Spleen (tissue), 11 donors: ENCODE measurements at regions not wholly inside any gene's neighbourhood (a gene's known extent, or its start where the extent isn't known, plus 50 kb on each side); places are given as distances from the start of the nearest gene placed in this dataset.

Source experiments
- DNase-seq: peaks from one replicate; pipeline ENCODE4 v3.0.0-alpha.2; 2020
- H3K27ac ChIP-seq, 8 donors: fragments of 200-600 bp; sonication (generic) in 7 of 8; 1 replicate in 4 of 8; 2 replicates in 4 of 8; pipeline versions ENCODE4 v1.5.0 to v1.8.0; 2016 to 2021; ENCODE audit warnings: inconsistent platforms in 4 of 8, mild to moderate bottlenecking in 4 of 8, moderate library complexity in 1 of 8
- H3K27me3 ChIP-seq, 7 donors: fragments of 200-600 bp; sonication (generic) in 6 of 7; replicated peaks in 1 of 7; 1 replicate in 4 of 7; 2 replicates in 3 of 7; pipeline versions ENCODE4 v1.5.0 to v1.8.0; 2016 to 2021; ENCODE audit warnings: inconsistent platforms in 3 of 7, mild to moderate bottlenecking in 1 of 7
- H3K36me3 ChIP-seq, 6 donors: fragments of 200-600 bp; sonication (generic) in 5 of 6; 1 replicate in 4 of 6; 2 replicates in 2 of 6; pipeline versions ENCODE4 v1.5.0 to v1.8.0; 2016 to 2021; ENCODE audit warnings: inconsistent platforms in 2 of 6
- H3K4me1 ChIP-seq, 6 donors: fragments of 200-600 bp; sonication (generic) in 5 of 6; 1 replicate in 3 of 6; 2 replicates in 3 of 6; pipeline versions ENCODE4 v1.5.0 to v1.8.0; 2016 to 2021; ENCODE audit warnings: inconsistent platforms in 3 of 6
- H3K4me3 ChIP-seq, 8 donors: fragments of 200-600 bp; sonication (generic) in 7 of 8; 1 replicate in 4 of 8; 2 replicates in 4 of 8; pipeline versions ENCODE4 v1.5.0 to v1.8.0; 2016 to 2021; ENCODE audit warnings: inconsistent platforms in 4 of 8, mild to moderate bottlenecking in 4 of 8, moderate library complexity in 2 of 8
- H3K9me3 ChIP-seq, 8 donors: fragments of 200-600 bp; sonication (generic) in 7 of 8; 1 replicate in 4 of 8; 2 replicates in 4 of 8; pipeline versions ENCODE4 v1.5.0 to v1.8.0; 2016 to 2021; ENCODE audit warnings: inconsistent platforms in 4 of 8
- POLR2A ChIP-seq, 3 donors: fragments of 450-650 bp; IDR thresholded peaks; one replicate each; pipeline ENCODE4 v1.5.1; 2017; ENCODE audit warnings: antibody characterized with exemption in 3 of 3, mild to moderate bottlenecking in 1 of 3
- POLR2AphosphoS5 ChIP-seq, 3 donors: sonication (generic); formaldehyde crosslinking; IDR thresholded peaks; one replicate each; pipeline ENCODE4 v1.5.1; 2017; ENCODE audit warnings: antibody characterized with exemption in 3 of 3
- WGBS, 5 donors: extraction: QIAGEN DNeasy Blood & Tissue Kit in 3 of 5; methylation state at CpG; one replicate each; pipeline versions ENCODE4 v1.1.5 to v1.1.7; 2013 to 2018; 5-methylcytosine and 5-hydroxymethylcytosine counted together
- intact Hi-C: fragments of 100-400 bp; cut with DNase I; formaldehyde crosslinking; loops from one replicate; pipeline ENCODE4 v1.15.0; 2023; ENCODE audit warnings: low total_unique reads
- TF ChIP-seq, protein P1 (sequence below), 11 experiments: fragments of 200-600 bp in 7 of 11; fragments of 450-650 bp in 4 of 11; sonication (generic) in 4 of 11; IDR thresholded peaks in 8 of 11; conservative IDR thresholded peaks in 3 of 11; 1 replicate in 7 of 11; 2 replicates in 4 of 11; pipeline versions ENCODE4 v1.4.0 to v1.8.0; 2016 to 2021; ENCODE audit warnings: antibody characterized with exemption in 11 of 11, inconsistent platforms in 4 of 11, mild to moderate bottlenecking in 1 of 11
- donor health status: healthy with polysubstance abuse.
- donor health status: DM: no; HTN: no; CAD: no; lungs with moderate emphysema.
- donor health status: DM: no; HTN: no; CAD: no.
- donor health status: Bipolar disorder and iron deficiency.
- donor health status: healthy.
- donor health status: DM: no; HTN: no; CAD: no.
- donor health status: DM: yes; HTN: yes; CAD: no.

DNA sequence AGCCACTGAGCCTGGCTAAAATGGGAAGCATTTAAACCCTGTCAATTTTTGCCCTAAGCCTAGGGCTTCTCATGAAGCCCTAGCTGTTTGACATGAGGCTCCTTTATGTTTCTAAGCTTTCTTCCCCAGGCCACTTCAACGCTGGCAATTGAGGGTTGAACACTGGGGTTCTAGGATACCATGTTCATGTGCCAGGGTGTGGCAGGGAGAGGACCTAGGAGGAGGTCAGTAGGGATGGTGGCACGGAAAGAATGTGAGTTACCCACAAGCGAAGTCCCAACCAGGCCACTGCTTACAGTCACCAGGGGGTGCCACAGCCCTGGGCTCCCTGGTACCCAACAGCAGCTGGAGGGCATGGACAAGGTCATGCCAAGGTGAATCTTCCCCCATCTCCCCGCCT is 90.8 kb upstream of the AJAP1 start:
- intact Hi-C loops: no loop called here
- WGBS, 5 donors: 63 to 85% (median 83%) methylated on average over 4 of the region's 4 CpGs
- Histone ChIP-seq H3K4me3 (no peak overlapping the region), H3K36me3 (no peaks in the 10 kb centered on the region), H3K27me3 (peaks cover 0 to 53% (median 0%) of the 10 kb centered on the region in 7 donors), H3K27ac (no peak overlapping the region), H3K9me3 (peaks cover 0 to 6% (median 0%) of the 10 kb centered on the region in 8 donors), H3K4me1 (no peaks in the 10 kb centered on the region)
- no peak for DNase-seq
- TF ChIP-seq POLR2A (IDR thresholded peaks at IDR 0.05) (no peak), POLR2AphosphoS5 (IDR thresholded peaks at IDR 0.05) (no peak)
- TF ChIP-seq, protein P1, sequence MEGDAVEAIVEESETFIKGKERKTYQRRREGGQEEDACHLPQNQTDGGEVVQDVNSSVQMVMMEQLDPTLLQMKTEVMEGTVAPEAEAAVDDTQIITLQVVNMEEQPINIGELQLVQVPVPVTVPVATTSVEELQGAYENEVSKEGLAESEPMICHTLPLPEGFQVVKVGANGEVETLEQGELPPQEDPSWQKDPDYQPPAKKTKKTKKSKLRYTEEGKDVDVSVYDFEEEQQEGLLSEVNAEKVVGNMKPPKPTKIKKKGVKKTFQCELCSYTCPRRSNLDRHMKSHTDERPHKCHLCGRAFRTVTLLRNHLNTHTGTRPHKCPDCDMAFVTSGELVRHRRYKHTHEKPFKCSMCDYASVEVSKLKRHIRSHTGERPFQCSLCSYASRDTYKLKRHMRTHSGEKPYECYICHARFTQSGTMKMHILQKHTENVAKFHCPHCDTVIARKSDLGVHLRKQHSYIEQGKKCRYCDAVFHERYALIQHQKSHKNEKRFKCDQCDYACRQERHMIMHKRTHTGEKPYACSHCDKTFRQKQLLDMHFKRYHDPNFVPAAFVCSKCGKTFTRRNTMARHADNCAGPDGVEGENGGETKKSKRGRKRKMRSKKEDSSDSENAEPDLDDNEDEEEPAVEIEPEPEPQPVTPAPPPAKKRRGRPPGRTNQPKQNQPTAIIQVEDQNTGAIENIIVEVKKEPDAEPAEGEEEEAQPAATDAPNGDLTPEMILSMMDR (IDR thresholded peaks at IDR 0.05 in 8 of 11, conservative IDR thresholded peaks at IDR 0.05 in 3 of 11): no peak

DNA sequence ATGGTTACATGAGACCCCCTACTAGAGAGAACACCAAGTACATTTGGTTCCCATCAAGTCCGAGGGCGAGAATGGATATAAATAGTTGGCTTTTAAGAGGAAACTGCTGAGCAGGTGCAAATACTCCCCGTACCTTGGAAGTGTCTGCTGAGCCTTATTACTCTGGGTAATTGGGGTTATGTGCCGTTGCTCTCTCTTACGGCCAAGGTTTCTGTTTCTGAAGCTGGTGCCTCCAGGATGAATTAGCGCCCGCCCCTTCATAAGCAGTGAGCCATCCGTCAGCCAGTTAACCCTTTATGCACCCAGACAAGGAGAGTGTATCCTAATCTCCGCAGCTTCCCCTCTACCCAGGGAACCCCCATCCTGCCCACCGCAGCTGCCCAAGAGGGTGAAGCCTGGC is 90.4 kb upstream of the AJAP1 start:
- intact Hi-C loops: no loop called here
- no peaks in the 10 kb centered on the region for H3K4me1 ChIP-seq
- TF ChIP-seq, protein P1 (IDR thresholded peaks at IDR 0.05 in 8 of 11, conservative IDR thresholded peaks at IDR 0.05 in 3 of 11): no peak
- TF ChIP-seq POLR2A (IDR thresholded peaks at IDR 0.05) (no peak), POLR2AphosphoS5 (IDR thresholded peaks at IDR 0.05) (no peak)
- H3K36me3 ChIP-seq: no peaks in the 10 kb centered on the region
- 36 to 47% (median 41%) methylated on average over 8 to 10 of the region's 10 CpGs for WGBS, 5 donors
- peaks cover 0 to 55% (median 0%) of the 10 kb centered on the region in 7 donors for H3K27me3 ChIP-seq
- no peak for DNase-seq
- H3K9me3 ChIP-seq: peaks cover 0 to 6% (median 0%) of the 10 kb centered on the region in 8 donors
- no peak overlapping the region for H3K27ac ChIP-seq
- H3K4me3 ChIP-seq: no peak overlapping the region

DNA sequence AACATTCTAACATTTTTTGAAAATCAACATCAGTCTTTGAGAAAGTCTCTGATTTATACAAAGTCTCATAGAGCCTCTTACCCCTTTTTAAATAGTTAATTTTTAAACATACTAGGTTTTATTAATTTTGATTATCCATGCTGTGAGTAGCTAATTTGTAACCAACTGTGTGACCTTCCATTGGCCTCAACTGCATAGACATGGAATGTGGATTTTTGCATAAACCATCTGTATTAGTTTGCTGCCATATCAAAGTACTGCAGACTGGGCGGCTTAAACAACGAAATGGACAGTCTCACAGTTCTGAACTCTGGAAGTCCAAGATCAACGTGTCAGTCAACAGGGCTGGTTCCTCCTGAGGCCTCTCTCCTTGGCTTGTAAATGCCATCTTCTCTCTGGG is 89.2 kb upstream of the AJAP1 start:
- Histone ChIP-seq H3K36me3 (no peaks in the 10 kb centered on the region), H3K27me3 (peaks cover 0 to 63% (median 0%) of the 10 kb centered on the region in 7 donors), H3K27ac (no peak overlapping the region), H3K9me3 (peaks cover 0 to 6% (median 0%) of the 10 kb centered on the region in 8 donors), H3K4me1 (no peaks in the 10 kb centered on the region), H3K4me3 (no peak overlapping the region)
- DNase-seq: no peak
- intact Hi-C loops: no loop called here
- 70 to 88% (median 82%) methylated on average over 3 of the region's 3 CpGs for WGBS, 5 donors
- TF ChIP-seq POLR2A (IDR thresholded peaks at IDR 0.05) (no peak), POLR2AphosphoS5 (IDR thresholded peaks at IDR 0.05) (no peak)
- TF ChIP-seq, protein P1 (IDR thresholded peaks at IDR 0.05 in 8 of 11, conservative IDR thresholded peaks at IDR 0.05 in 3 of 11): no peak

DNA sequence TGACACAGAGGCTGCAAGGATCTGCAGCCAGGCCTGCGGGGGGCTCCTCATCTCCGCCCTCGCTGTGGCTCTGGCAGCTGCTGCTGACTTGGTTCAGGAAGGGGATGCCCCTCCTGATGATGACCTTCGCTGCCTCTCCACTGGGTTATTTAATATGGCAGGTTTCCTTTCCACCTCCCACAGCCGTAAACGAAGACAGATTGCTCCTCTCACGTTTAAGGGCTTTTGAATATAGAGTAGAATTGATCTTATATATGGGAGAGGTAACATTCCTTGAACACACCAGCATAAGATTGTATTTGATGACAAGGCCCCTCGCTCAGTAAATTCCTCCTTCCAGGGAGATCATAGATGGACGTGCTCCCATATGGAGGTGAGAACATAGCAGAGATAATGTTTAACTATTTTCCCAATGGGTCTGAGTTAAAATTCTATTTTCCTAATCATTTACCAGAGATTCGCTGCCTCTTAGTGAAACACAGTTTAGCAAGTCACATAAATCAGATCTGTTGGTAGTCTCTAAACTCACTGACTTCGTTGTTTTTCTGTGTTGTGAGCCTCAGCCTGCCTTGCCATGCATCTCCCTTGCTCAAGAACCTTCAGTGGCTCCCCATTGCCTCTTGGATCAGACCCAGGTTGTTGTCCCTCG is 88.5 kb upstream of the AJAP1 start:
- intact Hi-C loops: no loop called here
- H3K4me3 ChIP-seq: no peak overlapping the region
- TF ChIP-seq POLR2A (IDR thresholded peaks at IDR 0.05) (no peak), POLR2AphosphoS5 (IDR thresholded peaks at IDR 0.05) (no peak)
- TF ChIP-seq, protein P1 (IDR thresholded peaks at IDR 0.05 in 8 of 11, conservative IDR thresholded peaks at IDR 0.05 in 3 of 11): no peak
- H3K4me1 ChIP-seq: no peaks in the 10 kb centered on the region
- H3K36me3 ChIP-seq: no peaks in the 10 kb centered on the region
- peaks cover 0 to 6% (median 0%) of the 10 kb centered on the region in 8 donors for H3K9me3 ChIP-seq
- DNase-seq: no peak
- peaks cover 0 to 71% (median 0%) of the 10 kb centered on the region in 7 donors for H3K27me3 ChIP-seq
- 62 to 67% (median 64%) methylated on average over 12 of the region's 12 CpGs for WGBS, 5 donors
- H3K27ac ChIP-seq: no peak overlapping the region
